ENCODE measurements at regions not wholly inside any gene's neighbourhood (a gene's known extent, or its start where the extent isn't known, plus 50 kb on each side); places are given as distances from the start of the nearest gene placed in this dataset.

DNA sequence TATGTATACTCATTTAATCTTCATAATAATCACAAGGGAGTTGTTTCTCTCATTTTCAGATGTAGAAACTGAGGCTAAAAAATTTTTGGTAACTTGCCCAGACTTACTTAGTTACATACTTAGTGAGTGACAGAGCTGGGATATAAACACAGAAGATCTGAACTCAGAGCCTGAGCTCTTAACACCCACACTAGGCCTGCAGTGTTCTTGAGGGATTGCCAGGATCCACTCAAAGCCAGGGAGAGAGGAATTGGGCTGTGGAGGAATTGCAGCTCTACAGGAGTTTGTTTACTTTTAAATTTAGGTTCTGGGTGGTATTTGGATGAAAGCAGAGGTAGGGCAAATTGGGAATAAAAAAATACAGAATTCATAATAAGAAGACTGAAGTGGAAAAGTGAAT is 515.1 kb upstream of the PLXNA2 start:
- no peak overlapping the region for H3K4me3 ChIP-seq (ENCODE audit: low read depth, low read length)
- POLR2A ChIA-PET, result no interaction called here
- CTCF ChIA-PET, result no interaction called here
- no peak for DNase-seq (ENCODE audit: low read depth, low spot score)
- TF ChIP-seq, protein P1, sequence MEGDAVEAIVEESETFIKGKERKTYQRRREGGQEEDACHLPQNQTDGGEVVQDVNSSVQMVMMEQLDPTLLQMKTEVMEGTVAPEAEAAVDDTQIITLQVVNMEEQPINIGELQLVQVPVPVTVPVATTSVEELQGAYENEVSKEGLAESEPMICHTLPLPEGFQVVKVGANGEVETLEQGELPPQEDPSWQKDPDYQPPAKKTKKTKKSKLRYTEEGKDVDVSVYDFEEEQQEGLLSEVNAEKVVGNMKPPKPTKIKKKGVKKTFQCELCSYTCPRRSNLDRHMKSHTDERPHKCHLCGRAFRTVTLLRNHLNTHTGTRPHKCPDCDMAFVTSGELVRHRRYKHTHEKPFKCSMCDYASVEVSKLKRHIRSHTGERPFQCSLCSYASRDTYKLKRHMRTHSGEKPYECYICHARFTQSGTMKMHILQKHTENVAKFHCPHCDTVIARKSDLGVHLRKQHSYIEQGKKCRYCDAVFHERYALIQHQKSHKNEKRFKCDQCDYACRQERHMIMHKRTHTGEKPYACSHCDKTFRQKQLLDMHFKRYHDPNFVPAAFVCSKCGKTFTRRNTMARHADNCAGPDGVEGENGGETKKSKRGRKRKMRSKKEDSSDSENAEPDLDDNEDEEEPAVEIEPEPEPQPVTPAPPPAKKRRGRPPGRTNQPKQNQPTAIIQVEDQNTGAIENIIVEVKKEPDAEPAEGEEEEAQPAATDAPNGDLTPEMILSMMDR (IDR thresholded peaks at IDR 0.05; ENCODE audit: insufficient read depth, low read length, missing control alignments), result no peak

DNA sequence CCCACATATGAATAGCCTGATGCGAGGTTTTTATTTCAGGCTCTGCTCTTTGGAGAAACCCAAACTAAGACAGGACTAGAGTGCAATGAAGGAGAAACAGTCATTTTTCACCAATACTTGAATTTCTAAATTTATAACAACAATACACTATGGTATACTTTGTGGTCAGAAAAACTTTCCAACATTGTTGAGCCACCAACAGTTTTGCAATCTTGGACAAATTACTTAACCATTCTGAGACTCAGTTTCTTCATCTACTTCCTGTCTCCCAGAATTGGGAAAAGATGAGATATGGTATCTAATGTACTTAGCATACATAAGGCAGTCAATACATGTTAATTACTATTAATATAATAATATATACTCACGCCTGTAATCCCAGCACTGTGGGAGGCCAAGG is 519.8 kb upstream of the PLXNA2 start:
- ChIA-PET CTCF (no interaction called here), POLR2A (no interaction called here)
- no peak overlapping the region for H3K4me3 ChIP-seq (ENCODE audit: low read depth, low read length)
- no peak for DNase-seq (ENCODE audit: low read depth, low spot score)
- TF ChIP-seq, protein P1 (IDR thresholded peaks at IDR 0.05; ENCODE audit: insufficient read depth, low read length, missing control alignments), result no peak

DNA sequence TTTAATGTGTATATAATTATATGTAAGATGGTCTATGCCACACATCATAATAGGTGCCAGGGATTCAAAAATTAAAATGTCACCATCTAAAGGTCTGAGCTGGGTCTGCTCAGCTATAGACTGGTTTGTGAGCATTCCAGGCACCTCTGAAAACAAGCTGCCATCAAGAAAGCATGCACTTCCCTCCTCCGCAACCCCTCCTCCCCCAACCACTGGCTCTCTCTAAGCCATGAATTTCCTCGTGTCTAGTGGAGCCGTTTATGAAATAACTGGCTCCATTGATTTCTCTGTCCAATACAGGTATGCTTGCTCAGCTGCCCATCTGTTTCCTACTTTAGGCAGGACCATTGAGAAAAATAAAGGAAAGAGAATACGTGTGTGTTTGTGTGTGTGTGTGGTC is 522.6 kb upstream of the PLXNA2 start:
- H3K4me3 ChIP-seq (ENCODE audit: low read depth, low read length), result no peak overlapping the region
- ChIA-PET POLR2A (no interaction called here), CTCF (no interaction called here)
- TF ChIP-seq, protein P1 (IDR thresholded peaks at IDR 0.05; ENCODE audit: insufficient read depth, low read length, missing control alignments), result no peak
- no peak for DNase-seq (ENCODE audit: low read depth, low spot score)

DNA sequence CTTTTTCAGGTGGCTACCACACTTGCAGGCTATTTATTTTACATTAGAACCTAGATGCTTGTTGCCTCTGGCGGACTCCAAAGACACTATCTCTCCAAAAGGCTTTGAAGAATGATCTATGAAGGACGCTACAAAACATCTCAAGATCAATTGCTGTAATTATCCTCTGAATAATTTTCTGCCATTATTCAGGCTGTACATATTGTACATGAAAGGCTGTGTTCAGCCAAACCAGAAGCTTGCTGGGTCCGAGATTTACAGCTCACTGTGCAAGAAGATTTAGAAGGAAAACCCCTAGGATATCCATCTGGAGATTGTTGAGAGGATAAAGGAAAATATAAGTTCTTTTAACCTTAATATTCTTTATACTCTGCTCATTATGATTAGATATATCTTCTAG is 523.6 kb upstream of the PLXNA2 start:
- POLR2A ChIA-PET, result no interaction called here
- TF ChIP-seq, protein P1 (IDR thresholded peaks at IDR 0.05; ENCODE audit: insufficient read depth, low read length, missing control alignments), result no peak
- DNase-seq (ENCODE audit: low read depth, low spot score), result no peak
- CTCF ChIA-PET, result no interaction called here
- H3K4me3 ChIP-seq (ENCODE audit: low read depth, low read length), result no peak overlapping the region

DNA sequence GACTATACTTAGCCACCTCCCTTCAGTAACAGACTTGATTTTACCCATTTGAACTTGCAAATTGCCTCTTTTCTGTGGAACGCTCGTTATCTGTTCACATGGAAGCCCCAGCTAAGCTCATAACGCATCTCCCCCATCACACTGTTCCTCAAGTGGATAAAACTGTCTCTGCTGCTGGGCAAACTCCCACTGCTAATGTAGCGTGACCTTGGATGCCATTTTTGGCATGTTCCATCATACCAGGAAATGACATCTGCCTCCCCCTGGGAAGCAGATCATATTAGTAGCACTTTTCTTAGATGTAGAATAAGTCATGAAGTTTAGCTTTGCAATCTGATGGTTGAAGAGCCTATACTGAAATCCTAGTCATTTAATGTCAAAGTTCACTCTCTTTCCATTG is 528.7 kb upstream of the PLXNA2 start:
- ChIA-PET CTCF (no interaction called here), POLR2A (no interaction called here)
- no peak for DNase-seq (ENCODE audit: low read depth, low spot score)
- H3K4me3 ChIP-seq (ENCODE audit: low read depth, low read length), result no peak overlapping the region
- TF ChIP-seq, protein P1 (IDR thresholded peaks at IDR 0.05; ENCODE audit: insufficient read depth, low read length, missing control alignments), result no peak

DNA sequence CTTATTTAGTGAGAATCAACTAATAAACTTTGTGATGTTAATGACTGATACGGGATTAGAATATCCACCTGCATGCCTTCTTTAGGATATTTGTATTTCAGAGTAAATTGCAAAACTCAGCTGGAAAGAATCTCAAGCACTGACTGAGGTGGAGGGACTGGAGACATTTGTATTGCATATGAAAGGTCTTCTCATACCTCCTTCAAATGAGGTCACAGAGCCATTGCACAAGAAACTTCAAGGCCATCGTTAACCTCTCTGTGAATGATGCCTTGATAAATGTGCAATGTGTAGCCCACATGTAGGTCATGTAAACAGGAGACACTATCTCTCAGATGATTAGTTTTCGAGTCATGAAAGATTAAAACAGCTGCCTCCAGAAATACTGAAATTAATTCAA is 531.7 kb upstream of the PLXNA2 start:
- POLR2A ChIA-PET, result no interaction called here
- H3K4me3 ChIP-seq (ENCODE audit: low read depth, low read length), result no peak overlapping the region
- TF ChIP-seq, protein P1 (IDR thresholded peaks at IDR 0.05; ENCODE audit: insufficient read depth, low read length, missing control alignments), result no peak
- CTCF ChIA-PET, result no interaction called here
- no peak for DNase-seq (ENCODE audit: low read depth, low spot score)

Measured in AG04449 (cell line).